IMR-90 (cell line): ENCODE measurements at regions not wholly inside any gene's neighbourhood (a gene's known extent, or its start where the extent isn't known, plus 50 kb on each side); places are given as distances from the start of the nearest gene placed in this dataset.
"Not testable (repeated sequence)": the region's sequence is repeated elsewhere in the genome, so short reads cannot be mapped to it uniquely, and the experiment has no call there.

Source experiments
- ATAC-seq: fragments of 200-7000 bp; cut with Tn5 transposase; 2 replicates; pipeline ENCODE4 v1.9.1; 2020; ENCODE audit warnings: low read depth, mild to moderate bottlenecking, moderate library complexity
- BruUV-seq: library from RNA; stranded (reverse); fragments of 400-500 nt; replicated peaks from 2 replicates; lab custom pipeline; 2021; lab: Mats Ljungman, UMichigan
- CTCF ChIA-PET: fragments of 300-600 bp; formaldehyde crosslinking; extraction: SDS; loops from one replicate; lab custom pipeline; 2021; ENCODE audit warnings: antibody characterized with exemption; lab: Yijun Ruan, JAX
- POLR2A ChIA-PET: fragments of 300-600 bp; sonication (Branson Sonifier 250); formaldehyde crosslinking; loops from one replicate; lab custom pipeline; 2022; ENCODE audit warnings: antibody characterized with exemption; ENCODE audit not compliant: unreplicated experiment; lab: Charles Lee
- DNase-seq: peaks from one replicate; pipeline ENCODE4 v3.0.0; 2013
- H2AFZ ChIP-seq: replicated peaks from 2 replicates; pipeline ENCODE3; 2013; ENCODE audit warnings: low read length, mild to moderate bottlenecking; ENCODE audit not compliant: poor library complexity
- H2AK5ac ChIP-seq: 2 replicates; pipeline ENCODE4 v1.6.1; 2013; ENCODE audit warnings: low read depth, low read length, inconsistent platforms
- H2AK9ac ChIP-seq: replicated peaks from 2 replicates; pipeline ENCODE3; 2013; ENCODE audit warnings: mild to moderate bottlenecking, low read depth, low read length, moderate library complexity; ENCODE audit not compliant: poor library complexity
- H2BK120ac ChIP-seq: 2 replicates; pipeline ENCODE4 v1.6.1; 2013; ENCODE audit warnings: low read depth, low read length, inconsistent platforms
- H2BK15ac ChIP-seq: 3 replicates; pipeline ENCODE4 v1.6.1; 2013; ENCODE audit warnings: low read depth, low read length, inconsistent platforms
- H2BK20ac ChIP-seq: 2 replicates; pipeline ENCODE4 v1.6.1; 2013; ENCODE audit warnings: low read depth, mild to moderate bottlenecking, inconsistent platforms, low read length, moderate library complexity
- H2BK5ac ChIP-seq: 2 replicates; pipeline ENCODE4 v1.6.1; 2013; ENCODE audit warnings: mild to moderate bottlenecking, low read depth, low read length, inconsistent platforms; ENCODE audit not compliant: poor library complexity, severe bottlenecking
- H3K14ac ChIP-seq: replicated peaks from 2 replicates; pipeline ENCODE4 v1.6.1; 2013; ENCODE audit warnings: low read depth, low read length, inconsistent platforms
- H3K18ac ChIP-seq: 2 replicates; pipeline ENCODE4 v1.6.1; 2013; ENCODE audit warnings: low read depth, low read length, control low read depth
- H3K23ac ChIP-seq: 2 replicates; pipeline ENCODE4 v1.6.1; 2013; ENCODE audit warnings: low read depth, low read length, inconsistent platforms
- H3K27ac ChIP-seq: 2 replicates; pipeline ENCODE4 v1.5.1; 2013; ENCODE audit warnings: mild to moderate bottlenecking, control low read depth, low read length; ENCODE audit not compliant: insufficient read depth
- H3K27me3 ChIP-seq: 2 replicates; pipeline ENCODE4 v1.6.1; 2013; ENCODE audit warnings: low read length; ENCODE audit not compliant: control insufficient read depth, insufficient read depth
- H3K36me3 ChIP-seq: 2 replicates; pipeline ENCODE4 v1.6.1; 2013; ENCODE audit warnings: low read length, mixed read lengths; ENCODE audit not compliant: control insufficient read depth, insufficient read depth
- H3K4ac ChIP-seq: 2 replicates; pipeline ENCODE4 v1.6.1; 2013; ENCODE audit warnings: low read depth, low read length, inconsistent platforms
- H3K4me1 ChIP-seq: 2 replicates; pipeline ENCODE4 v1.6.1; 2013; ENCODE audit warnings: low read length, mixed read lengths; ENCODE audit not compliant: control insufficient read depth, insufficient read depth
- H3K4me2 ChIP-seq: 2 replicates; pipeline ENCODE4 v1.6.1; 2013; ENCODE audit warnings: low read depth, mild to moderate bottlenecking, control low read depth, low read length, moderate library complexity
- H3K4me3 ChIP-seq: 2 replicates; pipeline ENCODE4 v1.5.1; 2013; ENCODE audit warnings: low read depth, mild to moderate bottlenecking, control low read depth, low read length, moderate library complexity; ENCODE audit not compliant: insufficient read depth
- H3K56ac ChIP-seq: 2 replicates; pipeline ENCODE4 v1.6.1; 2013; ENCODE audit warnings: low read length, inconsistent platforms; ENCODE audit not compliant: insufficient read depth; ENCODE audit errors: extremely low read depth
- H3K79me1 ChIP-seq, 2 experiments: 2 replicates each; pipeline ENCODE4 v1.6.1; 2013; ENCODE audit warnings: low read length in 2 of 2, inconsistent platforms in 1 of 2, low read depth in 1 of 2
- H3K9ac ChIP-seq: 2 replicates; pipeline ENCODE4 v1.6.1; 2013; ENCODE audit warnings: low read depth, low read length, control low read depth
- H3K9me1 ChIP-seq: 2 replicates; pipeline ENCODE4 v1.6.1; 2013; ENCODE audit warnings: low read length, inconsistent platforms; ENCODE audit not compliant: insufficient read depth
- H3K9me3 ChIP-seq: 2 replicates; pipeline ENCODE4 v1.6.1; 2013; ENCODE audit warnings: low read length; ENCODE audit not compliant: control insufficient read depth, insufficient read depth
- H4K20me1 ChIP-seq: 2 replicates; pipeline ENCODE4 v1.6.1; 2013; ENCODE audit warnings: low read length, inconsistent platforms; ENCODE audit not compliant: insufficient read depth
- H4K5ac ChIP-seq: 2 replicates; pipeline ENCODE4 v1.6.1; 2013; ENCODE audit warnings: mild to moderate bottlenecking, low read depth, low read length, control low read depth
- H4K8ac ChIP-seq, 2 experiments: 2 replicates each; pipeline ENCODE4 v1.6.1; 2013; ENCODE audit warnings: low read depth in 2 of 2, low read length in 2 of 2, control low read depth in 1 of 2, inconsistent platforms in 1 of 2
- H4K91ac ChIP-seq: 2 replicates; pipeline ENCODE4 v1.6.1; 2013; ENCODE audit warnings: low read depth, low read length, inconsistent platforms; ENCODE audit not compliant: insufficient read depth
- WGBS, 2 experiments: methylation state at CpG; one replicate each; pipeline versions ENCODE4 v1.1.5 to v1.1.7; 2013; ENCODE audit warnings: missing lambda C conversion rate in 2 of 2; ENCODE audit not compliant: insufficient read length in 1 of 2; ENCODE audit errors: extremely low coverage in 2 of 2; 5-methylcytosine and 5-hydroxymethylcytosine counted together
- dilution Hi-C: fragments of 300-500 bp; cut with HindIII; formaldehyde crosslinking; loops from one replicate; pipeline ENCODE4 v1.14.3; 2018; ENCODE audit warnings: low sequenced_read_pairs; ENCODE audit not compliant: unreplicated experiment
- in situ Hi-C: fragments of 300-500 bp; cut with MboI; formaldehyde crosslinking; loops from 3 replicates; pipeline ENCODE4 v1.14.3; 2019; ENCODE audit warnings: low sequenced_read_pairs, inconsistent platforms, mixed read lengths
- intact Hi-C: fragments of 100-400 bp; cut with micrococcal nuclease; formaldehyde crosslinking; loops from 2 replicates; pipeline ENCODE4 v1.10.0; 2022

GRCh38 chr3:195981778-195982177 is 73.4 kb upstream of the TNK2 start:
- H3K9me3 ChIP-seq, POLR2A ChIA-PET, H2BK5ac ChIP-seq, BruUV-seq, H3K14ac ChIP-seq, H3K9ac ChIP-seq, CTCF ChIA-PET, dilution Hi-C loops, H3K27me3 ChIP-seq, ATAC-seq, intact Hi-C loops, H2AK9ac ChIP-seq, DNase-seq, H3K79me1 ChIP-seq, H2BK120ac ChIP-seq, in situ Hi-C loops, H4K20me1 ChIP-seq, H2BK15ac ChIP-seq, H3K4me3 ChIP-seq, H3K4me2 ChIP-seq, H3K56ac ChIP-seq, H3K23ac ChIP-seq, H3K4ac ChIP-seq, H3K18ac ChIP-seq, H3K27ac ChIP-seq, H4K5ac ChIP-seq, H2BK20ac ChIP-seq, H2AK5ac ChIP-seq, H3K4me1 ChIP-seq, H3K9me1 ChIP-seq, H4K91ac ChIP-seq, H2AFZ ChIP-seq, H4K8ac ChIP-seq: not testable (repeated sequence)
- H3K36me3 ChIP-seq = peaks cover 20% of the 10 kb centered on the region
- WGBS, 2 experiments = no CpG with 5 or more reads among the region's 7 CpGs

GRCh38 chr3:195979877-195980276 is 71.5 kb upstream of the TNK2 start:
- H3K79me1 ChIP-seq, H4K20me1 ChIP-seq, H3K18ac ChIP-seq, BruUV-seq, H2BK20ac ChIP-seq, H3K9me1 ChIP-seq, H3K27me3 ChIP-seq, H2BK15ac ChIP-seq, H4K8ac ChIP-seq, H3K9me3 ChIP-seq, H3K56ac ChIP-seq, in situ Hi-C loops, H4K91ac ChIP-seq, H3K4me1 ChIP-seq, H2BK5ac ChIP-seq, CTCF ChIA-PET, H3K4me3 ChIP-seq, H2AFZ ChIP-seq, H3K4ac ChIP-seq, H4K5ac ChIP-seq, DNase-seq, intact Hi-C loops, H3K27ac ChIP-seq, H2BK120ac ChIP-seq, H2AK5ac ChIP-seq, H3K9ac ChIP-seq, POLR2A ChIA-PET, ATAC-seq, H2AK9ac ChIP-seq, dilution Hi-C loops, H3K23ac ChIP-seq, H3K14ac ChIP-seq, H3K4me2 ChIP-seq: not testable (repeated sequence)
- H3K36me3 ChIP-seq = peaks cover 27% of the 10 kb centered on the region
- no CpG with 5 or more reads among the region's 10 CpGs for WGBS, 2 experiments
